ENCODE measurements at regions not wholly inside any gene's neighbourhood (a gene's known extent, or its start where the extent isn't known, plus 50 kb on each side); places are given as distances from the start of the nearest gene placed in this dataset.
"Not testable (repeated sequence)": the region's sequence is repeated elsewhere in the genome, so short reads cannot be mapped to it uniquely, and the experiment has no call there.

DNA sequence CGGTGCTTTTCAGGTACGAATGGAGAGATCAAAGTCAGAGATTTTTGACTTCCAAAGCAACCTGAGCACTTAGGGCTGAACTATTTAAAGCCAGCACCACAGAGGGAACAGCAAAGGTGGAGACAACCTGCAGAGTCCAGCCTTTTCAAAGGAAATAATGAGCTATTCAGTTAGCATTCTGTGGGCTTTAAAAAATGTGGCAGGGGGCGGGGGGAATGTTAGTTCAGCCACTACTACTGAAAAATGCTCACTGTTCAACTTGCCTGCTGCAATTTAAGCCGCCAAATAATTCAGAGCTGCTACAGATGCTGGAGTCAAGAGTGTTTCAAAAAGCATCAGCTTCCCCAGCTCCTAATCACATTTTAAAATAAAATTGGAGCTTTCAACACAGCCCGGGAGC lies 473.3 kb upstream of the PLXNA2 start:
- DNase-seq (ENCODE audit: low read depth in 3 of 3) = no peak

DNA sequence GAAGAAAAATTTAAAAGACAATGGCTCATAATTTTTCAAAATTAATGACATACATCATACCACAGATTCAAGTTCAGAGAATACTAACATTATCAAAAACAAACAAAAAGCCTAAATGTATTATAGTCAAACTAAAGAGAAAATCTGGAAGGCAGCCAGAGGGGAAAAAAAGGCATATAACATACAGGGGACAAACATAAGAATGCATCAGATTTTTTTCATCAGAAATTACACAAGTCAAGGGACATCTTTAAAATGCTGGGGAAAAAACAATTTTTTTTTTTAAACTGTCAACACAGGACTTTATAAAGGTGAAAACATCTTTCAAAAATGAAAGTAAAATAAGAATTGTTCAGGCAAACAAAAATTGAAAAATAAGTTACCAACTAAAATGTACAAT lies 478.4 kb upstream of the PLXNA2 start:
- no peak for DNase-seq (ENCODE audit: low read depth in 3 of 3)

DNA sequence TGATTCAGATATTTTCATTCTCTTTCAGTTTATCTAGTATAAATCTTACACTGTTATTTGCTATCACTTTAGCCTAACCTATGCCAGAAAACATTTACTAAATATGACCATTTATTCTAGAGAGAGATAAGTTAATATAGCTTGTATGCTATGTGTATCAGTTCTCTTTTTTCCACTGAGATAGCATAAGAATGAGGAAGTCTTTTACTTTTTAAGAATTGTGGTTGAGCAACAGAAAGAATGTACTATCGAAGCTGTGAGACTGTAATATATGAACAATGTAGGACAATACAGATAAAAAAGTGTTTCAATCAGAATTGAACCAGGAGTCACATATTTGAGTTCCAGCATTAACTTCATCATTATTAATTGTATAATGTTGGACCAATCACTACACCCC lies 479.9 kb upstream of the PLXNA2 start:
- DNase-seq (ENCODE audit: low read depth in 3 of 3) = no peak

DNA sequence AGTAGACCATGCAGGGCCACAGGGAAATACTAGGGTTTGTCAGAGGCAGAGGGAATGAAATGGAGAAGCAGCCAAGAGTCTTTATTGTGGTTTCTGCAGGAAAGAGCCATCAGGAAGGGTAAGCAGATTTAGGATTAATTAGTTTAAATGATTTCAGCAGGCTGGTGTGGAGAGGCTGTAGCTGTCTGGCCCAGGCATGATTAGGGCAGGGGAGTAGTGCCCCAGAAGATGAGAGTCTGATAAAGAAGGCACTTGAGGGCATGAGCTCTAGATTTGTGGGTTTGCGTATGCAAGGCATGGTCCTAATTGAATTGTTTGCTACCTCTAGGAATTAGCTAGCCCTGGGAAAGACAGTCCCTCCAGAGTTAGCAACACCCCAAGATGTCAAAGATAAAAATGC lies 484.6 kb upstream of the PLXNA2 start:
- DNase-seq (ENCODE audit: low read depth in 3 of 3) = no peak

DNA sequence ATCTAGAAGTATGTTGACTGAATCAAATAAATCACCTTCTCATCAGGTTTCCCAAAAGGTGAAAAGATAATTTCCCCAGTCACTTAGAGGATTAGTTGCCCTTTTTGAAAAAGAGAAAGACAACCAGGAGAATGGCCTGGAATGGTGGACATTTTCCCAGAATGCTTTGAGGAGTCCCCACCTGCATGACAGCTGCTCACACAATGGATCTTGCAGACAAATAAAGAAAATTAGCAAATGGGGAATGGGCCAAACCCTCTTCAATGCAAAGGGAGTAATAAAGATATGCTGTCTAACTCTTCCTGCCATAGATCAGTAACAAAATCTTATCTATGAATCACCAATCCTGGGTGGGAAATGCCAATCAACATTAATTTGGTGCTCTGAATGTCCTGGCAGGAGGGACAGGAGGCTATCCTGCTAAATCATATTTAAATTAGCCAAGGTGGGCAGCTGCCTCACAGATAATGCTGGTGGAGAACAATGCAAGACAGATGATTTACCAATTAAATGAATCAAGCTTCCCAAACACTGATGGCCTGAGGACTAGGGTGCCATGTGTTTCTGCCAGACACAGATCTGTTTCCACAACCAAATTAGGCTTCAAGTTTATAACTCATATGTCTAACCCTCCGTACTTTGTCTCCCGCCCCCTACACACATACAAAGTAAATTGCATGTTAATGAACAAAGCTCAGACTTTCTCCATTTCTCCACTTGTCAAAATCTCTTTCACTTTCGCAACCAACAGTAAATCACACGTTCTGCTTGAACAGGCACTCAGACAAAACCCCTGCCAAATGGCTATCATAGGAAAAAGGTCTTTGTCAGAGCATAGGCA lies 488.0 kb upstream of the PLXNA2 start:
- no peak for DNase-seq (ENCODE audit: low read depth in 3 of 3)

DNA sequence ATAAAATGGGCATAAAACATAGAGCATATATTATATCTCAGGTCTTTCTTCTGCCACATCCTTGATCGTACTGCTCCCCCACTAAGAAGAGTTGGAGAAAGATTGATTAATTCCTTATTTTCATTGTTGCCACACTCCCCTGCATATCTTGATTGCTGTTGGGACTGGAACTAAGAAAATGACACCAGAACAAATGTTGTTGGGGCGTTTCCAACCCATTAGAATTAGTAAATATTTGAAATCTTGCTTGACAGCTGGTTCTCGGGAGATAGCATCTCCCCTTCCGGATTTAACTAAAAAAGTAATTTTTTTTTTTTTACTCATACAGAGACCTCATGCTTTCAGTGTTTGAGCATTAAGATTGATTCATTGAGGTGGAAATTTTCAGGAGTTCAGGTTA lies 493.0 kb upstream of the PLXNA2 start:
- no peak for DNase-seq (ENCODE audit: low read depth in 3 of 3)

DNA sequence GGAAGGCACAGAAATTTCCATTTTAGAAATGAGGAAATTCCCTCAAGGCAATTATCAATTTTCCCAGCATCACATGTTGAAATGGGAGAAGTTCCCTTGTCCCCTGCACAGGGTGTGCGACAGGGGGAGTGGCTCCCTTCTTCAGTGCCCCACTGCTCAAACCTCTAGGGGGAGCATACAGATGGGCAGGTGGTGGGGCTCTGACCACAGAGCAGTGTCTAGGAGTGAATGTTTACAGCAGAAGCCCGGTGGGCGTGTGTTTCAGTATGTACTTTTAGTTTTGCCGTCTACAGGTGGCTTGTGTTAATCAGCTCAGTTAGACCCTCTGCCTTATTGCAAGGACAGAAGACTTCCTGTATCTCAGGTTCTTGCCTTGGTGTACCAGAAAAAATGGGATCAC lies 493.7 kb upstream of the PLXNA2 start:
- no peak for DNase-seq (ENCODE audit: low read depth in 3 of 3)

DNA sequence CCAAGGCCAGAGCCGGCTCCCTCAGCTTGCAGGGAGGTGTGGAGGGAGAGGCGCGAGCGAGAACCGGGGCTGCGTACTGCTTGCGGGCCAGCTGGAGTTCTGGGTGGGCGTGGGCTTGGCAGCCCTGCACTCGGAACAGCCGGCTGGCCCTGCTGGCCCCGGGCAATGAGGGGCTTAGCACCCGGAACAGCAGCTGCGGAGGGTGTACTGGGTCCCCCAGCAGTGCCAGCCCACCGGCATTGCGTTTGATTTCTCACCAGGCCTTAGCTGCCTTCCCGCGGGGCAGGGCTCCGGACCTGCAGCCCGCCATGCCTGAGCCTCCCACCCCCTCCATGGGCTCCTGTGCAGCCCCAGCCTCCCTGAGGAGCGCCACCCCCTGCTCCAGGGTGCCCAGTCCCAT lies 495.5 kb upstream of the PLXNA2 start:
- not testable (repeated sequence) for DNase-seq (ENCODE audit: low read depth in 3 of 3)

DNA sequence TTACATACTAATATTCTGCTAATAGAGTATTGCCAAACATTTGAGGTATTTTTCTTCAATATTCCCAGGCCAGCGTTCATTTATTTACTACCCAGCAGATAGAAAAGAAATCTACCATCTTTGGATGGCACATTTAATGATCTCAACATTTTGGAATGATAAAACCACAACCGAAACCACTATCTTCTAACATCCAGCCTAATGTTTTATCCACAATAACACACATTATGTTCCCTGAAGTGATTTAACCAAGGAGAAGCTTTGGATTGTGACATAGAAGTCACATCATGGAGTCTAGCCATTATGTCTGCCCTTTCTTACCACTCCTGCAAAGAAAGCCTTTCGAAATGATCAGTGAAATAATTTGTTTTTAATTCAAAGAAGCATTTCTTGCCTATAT lies 497.1 kb upstream of the PLXNA2 start:
- no peak for DNase-seq (ENCODE audit: low read depth in 3 of 3)

DNA sequence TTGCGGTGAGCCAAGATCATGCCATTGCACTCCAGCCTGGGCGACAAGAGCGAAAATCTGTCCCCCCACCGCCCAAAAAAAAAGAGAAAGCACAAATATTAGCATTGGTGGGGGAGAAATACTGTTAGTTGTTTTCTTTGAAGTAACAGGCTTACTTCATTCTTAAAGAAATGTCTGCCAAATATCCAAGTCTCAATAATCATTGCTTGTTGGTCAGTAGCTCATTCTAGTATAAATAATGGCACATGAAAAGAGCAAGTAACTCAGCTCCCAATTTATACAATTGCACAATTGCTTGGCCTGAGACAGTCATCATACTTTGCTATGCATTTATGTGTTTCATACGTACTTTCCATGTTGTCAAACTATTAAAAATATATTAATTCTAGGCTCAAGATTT lies 499.2 kb upstream of the PLXNA2 start:
- DNase-seq (ENCODE audit: low read depth in 3 of 3) = no peak

DNA sequence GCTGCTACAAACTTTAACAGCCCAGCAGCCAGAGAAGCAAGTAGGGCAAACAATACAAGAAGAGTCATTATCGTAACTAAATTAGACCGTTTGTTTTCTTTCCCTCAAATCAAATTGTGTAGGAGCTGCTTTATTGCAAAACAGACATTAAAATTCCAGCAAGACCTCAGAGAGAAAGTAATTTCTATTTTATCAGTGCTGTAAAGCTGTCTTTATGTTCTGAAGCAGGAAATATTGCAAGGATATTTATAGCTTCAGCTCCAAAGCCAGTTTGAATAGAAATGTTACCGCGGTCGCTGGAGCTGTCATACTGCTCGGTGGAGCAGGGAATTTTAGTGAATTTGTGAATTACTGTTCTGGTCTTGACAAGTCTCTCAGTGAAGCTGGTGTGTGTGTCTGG lies 503.8 kb upstream of the PLXNA2 start:
- no peak for DNase-seq (ENCODE audit: low read depth in 3 of 3)

DNA sequence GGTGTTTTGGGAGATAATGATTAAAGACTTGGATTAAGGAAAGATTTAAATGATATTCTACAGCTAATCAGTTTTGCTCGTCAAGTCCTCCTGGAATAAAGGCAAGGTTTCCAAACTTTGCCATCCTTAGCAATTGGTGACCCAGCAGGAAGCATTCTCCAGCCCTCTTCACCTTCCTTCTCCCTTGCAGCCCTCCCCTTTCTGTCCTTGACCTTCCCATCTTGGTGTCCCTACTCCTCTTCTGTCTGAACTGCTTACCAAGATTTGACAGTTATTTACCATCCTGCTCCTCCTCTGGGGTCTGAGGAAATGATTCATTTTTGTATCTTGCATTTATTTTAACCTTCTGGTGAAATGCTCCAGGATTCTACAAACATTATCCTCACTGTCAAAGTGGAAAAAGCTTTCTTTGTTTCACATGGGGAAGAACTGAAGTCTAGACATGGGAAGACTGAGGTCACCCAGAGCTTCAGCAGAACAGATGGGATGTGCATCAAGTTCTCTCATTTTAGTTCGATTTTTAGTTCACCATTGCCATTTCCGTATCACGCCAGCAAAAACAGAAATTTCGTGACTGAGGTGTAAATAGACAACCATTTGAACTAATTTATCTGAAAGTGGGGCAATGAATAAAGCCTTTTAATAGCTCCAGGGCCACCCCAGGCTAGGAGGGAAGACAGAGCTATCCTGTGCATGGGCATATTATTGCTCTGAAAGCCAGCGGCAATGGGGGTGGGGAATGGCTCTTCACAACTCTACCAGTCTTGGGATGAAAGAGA lies 504.4 kb upstream of the PLXNA2 start:
- DNase-seq (ENCODE audit: low read depth in 3 of 3) = no peak

DNA sequence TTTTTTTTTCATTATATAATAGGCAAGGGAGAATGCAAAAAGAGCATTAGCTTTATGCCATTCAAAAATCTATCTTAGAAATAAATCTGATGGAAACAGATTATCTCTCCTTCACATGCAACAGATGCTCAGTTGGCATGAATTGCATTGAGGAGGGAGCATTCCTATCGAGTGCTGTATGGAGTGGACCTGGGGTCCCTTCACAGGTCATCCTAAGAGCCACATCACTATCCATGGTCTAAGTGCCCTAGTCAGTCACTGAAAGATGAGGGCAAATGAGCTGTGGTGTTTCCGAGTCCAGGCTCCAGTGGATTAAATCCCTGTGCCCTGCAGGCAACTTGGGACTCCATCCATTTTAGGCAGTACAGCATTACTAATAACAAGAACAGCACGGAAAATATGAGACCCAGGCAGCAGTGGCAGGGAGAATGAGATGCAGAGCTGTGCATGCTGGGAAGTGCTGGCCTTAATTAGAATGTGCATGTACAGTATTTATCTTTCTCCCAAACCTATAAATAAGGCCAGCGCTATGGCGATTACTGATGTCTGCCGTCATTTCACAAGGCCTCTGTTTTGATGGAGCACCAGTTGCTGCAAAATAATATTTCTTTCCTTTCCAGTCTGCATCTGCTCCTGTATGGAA lies 512.3 kb upstream of the PLXNA2 start:
- no peak for DNase-seq (ENCODE audit: low read depth in 3 of 3)

DNA sequence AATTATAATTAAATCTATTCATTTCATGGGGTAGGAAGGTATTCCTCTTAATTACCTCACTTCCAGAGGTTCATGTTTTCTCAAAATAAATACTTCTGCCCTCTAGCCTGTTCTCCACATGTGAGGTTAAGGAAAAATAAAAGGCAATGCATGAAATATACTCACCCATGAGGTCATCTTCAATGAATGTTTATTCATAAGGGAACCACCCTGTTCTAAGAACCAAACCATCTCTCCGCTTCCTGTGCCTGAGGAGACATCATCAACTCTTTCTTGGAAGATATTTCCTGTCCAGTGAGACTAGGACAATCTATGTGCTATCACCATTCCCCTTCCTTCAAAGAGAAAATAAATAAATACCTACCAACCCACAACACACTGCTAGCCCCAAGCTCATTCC lies 513.7 kb upstream of the PLXNA2 start:
- no peak for DNase-seq (ENCODE audit: low read depth in 3 of 3)

DNA sequence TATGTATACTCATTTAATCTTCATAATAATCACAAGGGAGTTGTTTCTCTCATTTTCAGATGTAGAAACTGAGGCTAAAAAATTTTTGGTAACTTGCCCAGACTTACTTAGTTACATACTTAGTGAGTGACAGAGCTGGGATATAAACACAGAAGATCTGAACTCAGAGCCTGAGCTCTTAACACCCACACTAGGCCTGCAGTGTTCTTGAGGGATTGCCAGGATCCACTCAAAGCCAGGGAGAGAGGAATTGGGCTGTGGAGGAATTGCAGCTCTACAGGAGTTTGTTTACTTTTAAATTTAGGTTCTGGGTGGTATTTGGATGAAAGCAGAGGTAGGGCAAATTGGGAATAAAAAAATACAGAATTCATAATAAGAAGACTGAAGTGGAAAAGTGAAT lies 515.1 kb upstream of the PLXNA2 start:
- DNase-seq (ENCODE audit: low read depth in 3 of 3) = no peak

DNA sequence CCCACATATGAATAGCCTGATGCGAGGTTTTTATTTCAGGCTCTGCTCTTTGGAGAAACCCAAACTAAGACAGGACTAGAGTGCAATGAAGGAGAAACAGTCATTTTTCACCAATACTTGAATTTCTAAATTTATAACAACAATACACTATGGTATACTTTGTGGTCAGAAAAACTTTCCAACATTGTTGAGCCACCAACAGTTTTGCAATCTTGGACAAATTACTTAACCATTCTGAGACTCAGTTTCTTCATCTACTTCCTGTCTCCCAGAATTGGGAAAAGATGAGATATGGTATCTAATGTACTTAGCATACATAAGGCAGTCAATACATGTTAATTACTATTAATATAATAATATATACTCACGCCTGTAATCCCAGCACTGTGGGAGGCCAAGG lies 519.8 kb upstream of the PLXNA2 start:
- DNase-seq (ENCODE audit: low read depth in 3 of 3) = no peak

DNA sequence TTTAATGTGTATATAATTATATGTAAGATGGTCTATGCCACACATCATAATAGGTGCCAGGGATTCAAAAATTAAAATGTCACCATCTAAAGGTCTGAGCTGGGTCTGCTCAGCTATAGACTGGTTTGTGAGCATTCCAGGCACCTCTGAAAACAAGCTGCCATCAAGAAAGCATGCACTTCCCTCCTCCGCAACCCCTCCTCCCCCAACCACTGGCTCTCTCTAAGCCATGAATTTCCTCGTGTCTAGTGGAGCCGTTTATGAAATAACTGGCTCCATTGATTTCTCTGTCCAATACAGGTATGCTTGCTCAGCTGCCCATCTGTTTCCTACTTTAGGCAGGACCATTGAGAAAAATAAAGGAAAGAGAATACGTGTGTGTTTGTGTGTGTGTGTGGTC lies 522.6 kb upstream of the PLXNA2 start:
- DNase-seq (ENCODE audit: low read depth in 3 of 3) = no peak

DNA sequence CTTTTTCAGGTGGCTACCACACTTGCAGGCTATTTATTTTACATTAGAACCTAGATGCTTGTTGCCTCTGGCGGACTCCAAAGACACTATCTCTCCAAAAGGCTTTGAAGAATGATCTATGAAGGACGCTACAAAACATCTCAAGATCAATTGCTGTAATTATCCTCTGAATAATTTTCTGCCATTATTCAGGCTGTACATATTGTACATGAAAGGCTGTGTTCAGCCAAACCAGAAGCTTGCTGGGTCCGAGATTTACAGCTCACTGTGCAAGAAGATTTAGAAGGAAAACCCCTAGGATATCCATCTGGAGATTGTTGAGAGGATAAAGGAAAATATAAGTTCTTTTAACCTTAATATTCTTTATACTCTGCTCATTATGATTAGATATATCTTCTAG lies 523.6 kb upstream of the PLXNA2 start:
- no peak for DNase-seq (ENCODE audit: low read depth in 3 of 3)

DNA sequence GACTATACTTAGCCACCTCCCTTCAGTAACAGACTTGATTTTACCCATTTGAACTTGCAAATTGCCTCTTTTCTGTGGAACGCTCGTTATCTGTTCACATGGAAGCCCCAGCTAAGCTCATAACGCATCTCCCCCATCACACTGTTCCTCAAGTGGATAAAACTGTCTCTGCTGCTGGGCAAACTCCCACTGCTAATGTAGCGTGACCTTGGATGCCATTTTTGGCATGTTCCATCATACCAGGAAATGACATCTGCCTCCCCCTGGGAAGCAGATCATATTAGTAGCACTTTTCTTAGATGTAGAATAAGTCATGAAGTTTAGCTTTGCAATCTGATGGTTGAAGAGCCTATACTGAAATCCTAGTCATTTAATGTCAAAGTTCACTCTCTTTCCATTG lies 528.7 kb upstream of the PLXNA2 start:
- no peak for DNase-seq (ENCODE audit: low read depth in 3 of 3)

DNA sequence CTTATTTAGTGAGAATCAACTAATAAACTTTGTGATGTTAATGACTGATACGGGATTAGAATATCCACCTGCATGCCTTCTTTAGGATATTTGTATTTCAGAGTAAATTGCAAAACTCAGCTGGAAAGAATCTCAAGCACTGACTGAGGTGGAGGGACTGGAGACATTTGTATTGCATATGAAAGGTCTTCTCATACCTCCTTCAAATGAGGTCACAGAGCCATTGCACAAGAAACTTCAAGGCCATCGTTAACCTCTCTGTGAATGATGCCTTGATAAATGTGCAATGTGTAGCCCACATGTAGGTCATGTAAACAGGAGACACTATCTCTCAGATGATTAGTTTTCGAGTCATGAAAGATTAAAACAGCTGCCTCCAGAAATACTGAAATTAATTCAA lies 531.7 kb upstream of the PLXNA2 start:
- DNase-seq (ENCODE audit: low read depth in 3 of 3) = no peak

DNA sequence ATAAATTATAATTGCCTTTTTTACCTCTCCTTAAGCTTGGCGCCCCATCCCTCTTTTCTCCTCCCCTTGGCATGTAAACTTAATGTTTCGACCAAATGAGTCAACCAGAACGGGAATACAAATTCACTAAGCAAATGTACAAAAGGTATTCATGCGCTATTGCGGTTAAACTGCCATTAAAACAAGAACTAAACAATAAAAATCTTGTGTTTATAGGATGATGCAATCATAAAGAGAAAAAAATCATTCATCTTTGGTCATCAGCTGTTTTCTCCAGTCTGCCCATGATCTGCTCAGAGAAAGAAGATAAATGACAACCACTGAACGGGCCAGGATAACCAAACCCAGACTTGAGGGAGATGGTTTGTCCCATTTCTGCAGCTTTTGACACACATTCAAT lies 534.2 kb upstream of the PLXNA2 start:
- DNase-seq (ENCODE audit: low read depth in 3 of 3) = no peak

DNA sequence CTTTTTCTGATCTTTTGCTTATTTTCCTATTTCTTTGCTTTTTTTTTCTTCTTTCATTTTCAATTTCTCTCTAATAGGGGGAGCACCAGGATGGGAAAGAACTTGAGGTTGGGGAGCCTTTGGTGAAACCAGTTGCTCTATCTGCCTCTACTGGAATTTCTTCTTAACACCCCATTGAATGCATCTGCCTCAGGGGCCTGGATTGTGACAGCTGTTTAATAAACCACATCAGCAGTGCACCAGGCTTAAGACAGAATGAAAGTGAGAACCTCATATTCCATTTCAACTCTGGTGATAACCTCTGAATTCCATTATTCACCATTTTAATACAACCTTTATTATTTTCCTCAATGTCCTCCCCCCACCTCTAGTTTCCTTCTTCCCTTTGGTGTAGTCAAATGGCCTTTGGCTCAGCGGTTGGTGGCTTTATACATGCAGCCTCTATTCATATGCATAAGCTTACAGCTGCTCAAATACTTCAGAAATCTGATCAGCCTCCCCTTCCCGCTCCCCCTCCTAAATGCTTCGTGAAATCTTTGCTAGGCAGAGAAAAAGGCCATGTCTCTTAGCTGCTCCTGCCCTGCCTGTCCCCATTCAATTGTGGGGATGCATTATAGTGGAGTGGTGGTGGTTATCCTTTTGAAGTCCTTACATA lies 537.3 kb upstream of the PLXNA2 start:
- no peak for DNase-seq (ENCODE audit: low read depth in 3 of 3)

Measured in stimulated activated CD4-positive, alpha-beta T cell treated with anti-CD3 and anti-CD28 coated beads, TNF-alpha, amount 100 ng/mL, for 4 hours (primary cell).